H9 (cell line): ENCODE measurements at regions not wholly inside any gene's neighbourhood (a gene's known extent, or its start where the extent isn't known, plus 50 kb on each side); places are given as distances from the start of the nearest gene placed in this dataset.

Source experiments
- DNase-seq: peaks from one replicate; pipeline ENCODE4 v3.0.0-alpha.2; 2017
- H2AFZ ChIP-seq: one replicate; pipeline ENCODE4 v1.6.1; 2013; ENCODE audit warnings: mild to moderate bottlenecking, low read length, control low read depth, moderate library complexity
- H2AK5ac ChIP-seq: 2 replicates; pipeline ENCODE4 v1.6.1; 2013; ENCODE audit warnings: low read length, control low read depth, mixed read lengths; ENCODE audit not compliant: insufficient read length
- H2BK120ac ChIP-seq: one replicate; pipeline ENCODE4 v1.6.1; 2013; ENCODE audit warnings: low read depth, mild to moderate bottlenecking, low read length, control low read depth, inconsistent platforms; ENCODE audit not compliant: poor library complexity, severe bottlenecking
- H2BK12ac ChIP-seq: 2 replicates; pipeline ENCODE4 v1.6.1; 2013; ENCODE audit warnings: low read length, control low read depth, mixed read lengths, low read depth; ENCODE audit not compliant: insufficient read length
- H2BK15ac ChIP-seq: 2 replicates; pipeline ENCODE4 v1.6.1; 2013; ENCODE audit warnings: low read depth, low read length, control low read depth
- H2BK20ac ChIP-seq: one replicate; pipeline ENCODE4 v1.6.1; 2013; ENCODE audit warnings: low read depth, mild to moderate bottlenecking, low read length, control low read depth, inconsistent platforms; ENCODE audit not compliant: poor library complexity, severe bottlenecking
- H2BK5ac ChIP-seq: 2 replicates; pipeline ENCODE4 v1.6.1; 2013; ENCODE audit warnings: low read length, control low read depth, mixed read lengths; ENCODE audit not compliant: insufficient read length
- H3K14ac ChIP-seq: 2 replicates; pipeline ENCODE4 v1.6.1; 2013; ENCODE audit warnings: low read length, control low read depth; ENCODE audit not compliant: insufficient read depth
- H3K18ac ChIP-seq: 2 replicates; pipeline ENCODE4 v1.6.1; 2013; ENCODE audit warnings: low read depth, mild to moderate bottlenecking, mixed read lengths, low read length, control low read depth; ENCODE audit not compliant: insufficient read length
- H3K23ac ChIP-seq: 2 replicates; pipeline ENCODE4 v1.6.1; 2013; ENCODE audit warnings: low read length, control low read depth, mixed read lengths, low read depth; ENCODE audit not compliant: insufficient read length
- H3K23me2 ChIP-seq: 2 replicates; pipeline ENCODE4 v1.6.1; 2013; ENCODE audit warnings: low read depth, mild to moderate bottlenecking, mixed read lengths, low read length, control low read depth; ENCODE audit not compliant: insufficient read length, poor library complexity, severe bottlenecking
- H3K27ac ChIP-seq: 2 replicates; pipeline ENCODE4 v1.5.1; 2013; ENCODE audit warnings: low read length, control low read depth, mixed read lengths, low read depth; ENCODE audit not compliant: insufficient read length
- H3K27me3 ChIP-seq: 2 replicates; pipeline ENCODE4 v1.6.1; 2013; ENCODE audit warnings: low read length, control low read depth, inconsistent platforms; ENCODE audit not compliant: insufficient read depth
- H3K4ac ChIP-seq: 2 replicates; pipeline ENCODE4 v1.6.1; 2013; ENCODE audit warnings: low read depth, mild to moderate bottlenecking, control low read depth, inconsistent platforms, low read length, moderate library complexity
- H3K4me1 ChIP-seq: 2 replicates; pipeline ENCODE4 v1.6.1; 2013; ENCODE audit warnings: low read length, control low read depth, inconsistent platforms; ENCODE audit not compliant: insufficient read depth
- H3K4me2 ChIP-seq: 2 replicates; pipeline ENCODE4 v1.6.1; 2013; ENCODE audit warnings: low read length, control low read depth, mixed read lengths; ENCODE audit not compliant: insufficient read length, insufficient read depth
- H3K56ac ChIP-seq: 2 replicates; pipeline ENCODE4 v1.6.1; 2013; ENCODE audit warnings: low read depth, mild to moderate bottlenecking, mixed read lengths, low read length, control low read depth; ENCODE audit not compliant: insufficient read length
- H3K79me1 ChIP-seq: 2 replicates; pipeline ENCODE4 v1.6.1; 2013; ENCODE audit warnings: low read depth, mild to moderate bottlenecking, moderate library complexity, low read length, control low read depth, inconsistent platforms; ENCODE audit not compliant: insufficient read depth, poor library complexity, severe bottlenecking
- H3K79me2 ChIP-seq: 2 replicates; pipeline ENCODE4 v1.6.1; 2013; ENCODE audit warnings: low read length, control low read depth, inconsistent platforms; ENCODE audit not compliant: insufficient read depth
- H3K9ac ChIP-seq: 2 replicates; pipeline ENCODE4 v1.6.1; 2013; ENCODE audit warnings: low read length, control low read depth, mixed read lengths; ENCODE audit not compliant: insufficient read length; ENCODE audit errors: extremely low read depth
- H3K9me3 ChIP-seq: one replicate; pipeline ENCODE4 v1.6.1; 2013; ENCODE audit warnings: low read depth, low read length, inconsistent platforms; ENCODE audit not compliant: control insufficient read depth
- H3T11ph ChIP-seq: one replicate; pipeline ENCODE4 v1.6.1; 2013; ENCODE audit warnings: mild to moderate bottlenecking, low read length, control low read depth, inconsistent platforms
- H4K20me1 ChIP-seq: one replicate; pipeline ENCODE4 v1.6.1; 2013; ENCODE audit not compliant: control insufficient read depth, insufficient read length, insufficient read depth
- H4K5ac ChIP-seq: 2 replicates; pipeline ENCODE4 v1.6.1; 2013; ENCODE audit warnings: low read depth, mild to moderate bottlenecking, mixed read lengths, low read length, control low read depth; ENCODE audit not compliant: insufficient read length
- H4K8ac ChIP-seq: replicated peaks from 2 replicates; pipeline ENCODE4 v1.6.1; 2013; ENCODE audit warnings: low read length, control low read depth, mixed read lengths, low read depth; ENCODE audit not compliant: insufficient read length
- H4K91ac ChIP-seq: 2 replicates; pipeline ENCODE4 v1.6.1; 2013; ENCODE audit warnings: low read depth, mild to moderate bottlenecking, moderate library complexity, mixed read lengths, low read length, control low read depth; ENCODE audit not compliant: insufficient read length
- H3K27ac Mint-ChIP-seq, 3 experiments: 2 replicates in 2 of 3; 3 replicates in 1 of 3; pipeline ENCODE4 v1.8.0; 2020 to 2021; ENCODE audit warnings: mixed read lengths in 3 of 3, mild to moderate bottlenecking in 1 of 3, moderate library complexity in 1 of 3
- H3K27me3 Mint-ChIP-seq: 2 replicates; pipeline ENCODE4 v1.8.0; 2021; ENCODE audit warnings: low read depth, mild to moderate bottlenecking, moderate library complexity, mixed read lengths
- H3K36me3 Mint-ChIP-seq, 3 experiments: 2 replicates in 2 of 3; 3 replicates in 1 of 3; pipeline ENCODE4 v1.8.0; 2020 to 2021; ENCODE audit warnings: low read depth in 3 of 3, mixed read lengths in 3 of 3; ENCODE audit not compliant: insufficient read depth in 1 of 3
- H3K4me1 Mint-ChIP-seq, 2 experiments: 2 replicates each; pipeline ENCODE4 v1.8.0; 2020; ENCODE audit warnings: mixed read lengths in 2 of 2
- H3K4me3 Mint-ChIP-seq, 2 experiments: 2 replicates in 1 of 2; 3 replicates in 1 of 2; pipeline ENCODE4 v1.8.0; 2020 to 2021; ENCODE audit warnings: mild to moderate bottlenecking in 2 of 2, mixed read lengths in 2 of 2, moderate library complexity in 1 of 2
- H3K9me3 Mint-ChIP-seq, 2 experiments: 2 replicates in 1 of 2; 3 replicates in 1 of 2; pipeline ENCODE4 v1.8.0; 2020; ENCODE audit warnings: mild to moderate bottlenecking in 2 of 2, mixed read lengths in 2 of 2, moderate library complexity in 1 of 2
- CTCF ChIP-seq: fragments of 200-600 bp; sonication (generic); conservative IDR thresholded peaks from 3 replicates; pipeline ENCODE4 v1.8.0; 2021; ENCODE audit warnings: antibody characterized with exemption, mild to moderate bottlenecking
- WGBS: extraction: QIAGEN DNeasy Blood & Tissue Kit; methylation state at CpG from one replicate; pipeline ENCODE4 v1.1.7; 2013; ENCODE audit warnings: missing lambda C conversion rate, low lambda C conversion rate, mixed read lengths; ENCODE audit not compliant: insufficient read length; ENCODE audit errors: extremely low coverage; 5-methylcytosine and 5-hydroxymethylcytosine counted together

- Histone ChIP-seq H2AK5ac (no peak overlapping the region), H3K4me1 (no peaks in the 10 kb centered on the region), H4K20me1 (no peaks in the 10 kb centered on the region), H3K23ac (no peak overlapping the region), H3K79me1 (no peaks in the 10 kb centered on the region), H4K5ac (no peak overlapping the region), H2BK5ac (no peak overlapping the region), H3K23me2 (no peaks in the 10 kb centered on the region), H3K14ac (no peak overlapping the region), H3K4ac (no peak overlapping the region), H2BK20ac (no peak overlapping the region), H2BK12ac (no peak overlapping the region), H3K27ac (no peak overlapping the region), H3K9ac (no peak overlapping the region), H4K91ac (no peak overlapping the region), H3K79me2 (no peaks in the 10 kb centered on the region), H3K27me3 (no peaks in the 10 kb centered on the region), H2BK120ac (no peak overlapping the region), H2BK15ac (no peak overlapping the region), H2AFZ (no peak overlapping the region), H3K4me2 (no peak overlapping the region), H3K9me3 (no peaks in the 10 kb centered on the region), H3T11ph (no peak overlapping the region), H4K8ac (no peak overlapping the region), H3K56ac (no peak overlapping the region), H3K18ac (no peak overlapping the region)
- no peak for TF ChIP-seq CTCF
- Mint-ChIP-seq H3K9me3 (no peaks in the 10 kb centered on the region; a peak in 1 of 5 replicates), H3K4me3 (no peak overlapping the region), H3K27me3 (peaks cover 3% of the 10 kb centered on the region; the same call in 1 of the 2 replicates), H3K4me1 (no peaks in the 10 kb centered on the region), H3K36me3 (no peaks in the 10 kb centered on the region), H3K27ac (no peak overlapping the region)
- no peak for DNase-seq
- no CpG with 5 or more reads among the region's 2 CpGs for WGBS
Observed at GRCh38 chr18:1825296-1825695, 746.0 kb downstream of the METTL4 start.
